HepG2 (cell line): ENCODE measurements at regions not wholly inside any gene's neighbourhood (a gene's known extent, or its start where the extent isn't known, plus 50 kb on each side); places are given as distances from the start of the nearest gene placed in this dataset.

Experiments
- ATF3 ChIP-seq: sonication (generic); formaldehyde crosslinking; IDR thresholded peaks from 2 replicates; pipeline ENCODE4 v1.4.0; 2020; ENCODE audit warnings: missing genetic modification reagents
- ATRX ChIP-seq: sonication (generic); formaldehyde crosslinking; IDR thresholded peaks from 2 replicates; pipeline ENCODE4 v1.4.0; 2020; ENCODE audit warnings: missing genetic modification reagents, borderline replicate concordance
- CTCF ChIP-seq: sonication (generic); formaldehyde crosslinking; IDR thresholded peaks from 2 replicates; pipeline ENCODE4 v1.5.0; 2020; ENCODE audit warnings: mild to moderate bottlenecking, missing genetic modification reagents, moderate library complexity
- DPF2 ChIP-seq: sonication (generic); formaldehyde crosslinking; IDR thresholded peaks from 2 replicates; pipeline ENCODE4 v1.4.0; 2020; ENCODE audit warnings: mild to moderate bottlenecking, low read depth, missing genetic modification reagents, borderline replicate concordance
- EP300 ChIP-seq, 3 experiments: sonication (generic) in 1 of 3; formaldehyde crosslinking in 1 of 3; IDR thresholded peaks; 2 replicates each; pipeline versions ENCODE4 v1.5.1 to v1.6.1; 2011 to 2020; ENCODE audit warnings: low read depth in 2 of 3, low read length in 2 of 3, borderline replicate concordance in 1 of 3, improper control_type of control experiment in 1 of 3, mild to moderate bottlenecking in 1 of 3, missing genetic modification reagents in 1 of 3, moderate library complexity in 1 of 3
- HMG20B ChIP-seq: conservative IDR thresholded peaks from 2 replicates; pipeline ENCODE4 v1.6.1; 2016; ENCODE audit warnings: missing genetic modification reagents, missing compliant biosample characterization
- HNRNPUL1 ChIP-seq: fragments of 200-400 bp; formaldehyde crosslinking; IDR thresholded peaks from 2 replicates; pipeline ENCODE4 v1.6.1; 2017; ENCODE audit warnings: low read depth, mild to moderate bottlenecking, low read length, moderate library complexity
- KAT7 ChIP-seq: IDR thresholded peaks from 2 replicates; pipeline ENCODE4 v1.6.1; 2018; ENCODE audit warnings: borderline replicate concordance, missing compliant biosample characterization
- POLR2AphosphoS5 ChIP-seq: IDR thresholded peaks from 2 replicates; pipeline ENCODE4 v1.6.1; 2012; ENCODE audit warnings: low read depth, low read length
- SSRP1 ChIP-seq: IDR thresholded peaks from 2 replicates; pipeline ENCODE4 v1.6.1; 2016; ENCODE audit warnings: control low read depth
- TCF7 ChIP-seq: sonication (generic); IDR thresholded peaks from 2 replicates; pipeline ENCODE4 v1.6.1; 2016; ENCODE audit warnings: antibody characterized with exemption, low read depth
- ZNF30 ChIP-seq: sonication (generic); formaldehyde crosslinking; IDR thresholded peaks from 2 replicates; pipeline ENCODE4 v1.5.0; 2020; ENCODE audit warnings: mild to moderate bottlenecking, missing genetic modification reagents

- TF ChIP-seq KAT7 (CRISPR knock-in tag) (no peak), HMG20B (CRISPR knock-in tag) (no peak), ATRX (CRISPR knock-in tag) (no peak), HNRNPUL1 (no peak), DPF2 (CRISPR knock-in tag) (no peak), TCF7 (no peak), ZNF30 (CRISPR knock-in tag) (no peak), CTCF (CRISPR knock-in tag) (no peak), POLR2AphosphoS5 (no peak), EP300 (IDR thresholded peaks at IDR 0.05; ENCODE audit: low read depth in 2 of 2, low read length in 2 of 2) (no peak), EP300 (CRISPR knock-in tag; IDR thresholded peaks at IDR 0.05; ENCODE audit: borderline replicate concordance) (no peak), SSRP1 (CRISPR knock-in tag) (no peak), ATF3 (CRISPR knock-in tag) (no peak)
Measured at GRCh38 chr13:106340249-106340648, 195.2 kb downstream of the EFNB2 start.
